HG02678 (cell line): ENCODE measurements at regions not wholly inside any gene's neighbourhood (a gene's known extent, or its start where the extent isn't known, plus 50 kb on each side); places are given as distances from the start of the nearest gene placed in this dataset.
"Not testable (repeated sequence)": the region's sequence is repeated elsewhere in the genome, so short reads cannot be mapped to it uniquely, and the experiment has no call there.

Source experiments
- ATAC-seq: cut with Tn5 transposase; IDR thresholded peaks from one replicate; pipeline ENCODE4 v1.9.1; 2021; ENCODE audit warnings: mild to moderate bottlenecking, moderate library complexity; ENCODE audit not compliant: unreplicated experiment

DNA sequence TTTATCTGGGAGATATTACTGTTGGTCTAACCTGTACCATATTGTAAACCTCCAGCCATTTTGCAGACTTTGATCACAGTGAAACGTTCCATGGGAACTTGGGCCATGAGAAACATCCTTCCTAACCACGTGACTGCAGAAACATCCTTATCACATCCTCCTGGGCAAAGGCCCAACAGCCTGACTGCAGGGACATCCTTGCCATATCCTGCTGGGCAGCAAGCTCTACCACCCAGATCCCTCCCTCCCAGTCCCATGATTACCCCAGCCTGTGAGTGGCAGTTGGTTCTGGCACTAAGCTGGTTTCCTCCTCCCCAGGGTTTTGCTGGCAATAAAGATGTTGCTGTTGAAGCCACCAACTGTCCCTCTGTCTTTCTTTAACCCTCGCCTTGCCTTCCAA lies 201.2 kb downstream of the POTEC start:
- not testable (repeated sequence) for ATAC-seq

DNA sequence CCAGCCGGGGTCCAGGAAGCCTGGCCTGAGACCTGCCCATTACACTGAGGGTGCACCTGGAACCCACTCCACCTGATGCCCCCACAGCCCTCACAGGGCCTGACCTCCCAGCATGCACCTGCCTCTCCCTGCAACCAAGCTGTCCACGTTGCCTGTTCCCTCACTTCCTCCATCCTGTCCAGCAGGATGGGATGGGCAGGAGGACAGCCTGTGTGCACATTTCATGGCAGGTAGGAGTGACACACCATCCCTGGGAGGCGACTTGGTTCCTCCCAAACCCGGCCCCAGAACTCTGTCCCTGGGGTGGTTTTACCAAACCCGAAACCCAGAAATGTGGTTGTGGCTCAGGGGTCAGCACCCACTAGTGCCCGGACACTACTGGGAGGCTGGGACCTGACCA lies 203.8 kb upstream of the ZNF519 start:
- ATAC-seq = not testable (repeated sequence)

DNA sequence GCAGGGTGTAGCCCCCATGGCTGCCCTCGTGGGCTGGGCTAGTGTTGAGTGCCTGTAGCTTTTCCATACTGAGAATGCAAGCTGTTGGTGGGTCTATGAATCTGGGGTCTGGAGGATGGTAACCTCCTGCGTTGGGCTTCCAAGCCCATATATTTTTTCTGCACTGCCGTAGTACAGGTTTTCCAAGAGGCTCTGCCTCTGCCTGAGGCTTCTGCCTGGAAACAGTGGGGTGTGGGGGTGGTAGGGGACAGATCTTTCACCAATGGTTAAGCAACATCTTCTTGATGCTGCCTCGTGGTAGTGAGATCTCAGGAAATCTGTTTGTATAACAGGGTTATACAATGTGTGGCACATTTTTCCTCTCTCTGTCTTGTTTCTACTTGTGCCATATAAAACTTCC lies 189.0 kb upstream of the ZNF519 start:
- not testable (repeated sequence) for ATAC-seq

GRCh38 chr18:14301255-14301654 lies 169.0 kb upstream of the ZNF519 start:
- ATAC-seq = not testable (repeated sequence)

DNA sequence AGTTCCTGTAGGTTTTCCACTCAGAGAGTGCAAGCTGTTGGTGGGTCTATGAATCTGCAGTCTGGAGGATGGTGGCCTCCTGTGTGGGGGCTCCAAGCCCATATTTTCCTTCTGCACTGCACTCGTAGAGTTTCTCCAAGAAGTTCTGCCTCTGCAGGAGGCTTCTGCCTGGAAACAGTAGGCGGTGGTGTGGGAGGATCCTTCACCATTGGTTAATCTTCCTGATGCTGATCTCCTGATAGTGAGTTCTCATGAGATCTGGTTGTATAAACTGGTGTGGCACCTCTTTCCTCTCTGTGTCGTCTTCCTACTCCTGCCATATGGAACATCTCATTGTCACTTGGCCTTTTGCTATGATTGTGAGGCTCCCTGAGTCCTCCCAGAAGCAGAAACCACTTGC lies 162.8 kb upstream of the ZNF519 start:
- not testable (repeated sequence) for ATAC-seq

GRCh38 chr18:14285053-14285452 lies 152.8 kb upstream of the ZNF519 start:
- ATAC-seq = no peak

- not testable (repeated sequence) for ATAC-seq
Measured at GRCh38 chr18:14275391-14275790, 143.2 kb upstream of the ZNF519 start.

GRCh38 chr18:14265637-14266410 lies 133.6 kb upstream of the ZNF519 start:
- ATAC-seq = not testable (repeated sequence)

GRCh38 chr18:14262786-14263185 lies 130.6 kb upstream of the ZNF519 start:
- ATAC-seq = not testable (repeated sequence)

- ATAC-seq = not testable (repeated sequence)
Measured at GRCh38 chr18:14250084-14250677, 117.9 kb upstream of the ZNF519 start.

GRCh38 chr18:14239224-14239623 lies 107.0 kb upstream of the ZNF519 start:
- ATAC-seq = not testable (repeated sequence)

- ATAC-seq = not testable (repeated sequence)
Measured at GRCh38 chr18:14236356-14237048, 104.3 kb upstream of the ZNF519 start.

DNA sequence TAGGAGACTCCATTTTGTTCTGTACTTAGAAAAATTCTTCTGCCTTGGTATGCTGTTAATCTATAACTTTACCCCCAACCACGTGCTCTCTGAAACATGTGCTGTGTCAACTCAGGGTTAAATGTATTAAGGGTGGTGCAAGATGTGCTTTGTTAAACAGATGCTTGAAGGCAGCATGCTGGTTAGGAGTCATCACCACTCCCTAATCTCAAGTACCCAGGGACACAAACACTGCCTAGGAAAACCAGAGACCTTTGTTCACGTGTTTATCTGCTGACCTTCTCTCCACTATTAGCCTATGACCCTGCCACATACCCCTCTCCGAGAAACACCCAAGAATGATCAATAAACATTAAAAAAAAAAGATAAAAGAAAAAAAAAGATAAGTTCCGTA lies 93.0 kb upstream of the ZNF519 start:
- ATAC-seq = not testable (repeated sequence)

DNA sequence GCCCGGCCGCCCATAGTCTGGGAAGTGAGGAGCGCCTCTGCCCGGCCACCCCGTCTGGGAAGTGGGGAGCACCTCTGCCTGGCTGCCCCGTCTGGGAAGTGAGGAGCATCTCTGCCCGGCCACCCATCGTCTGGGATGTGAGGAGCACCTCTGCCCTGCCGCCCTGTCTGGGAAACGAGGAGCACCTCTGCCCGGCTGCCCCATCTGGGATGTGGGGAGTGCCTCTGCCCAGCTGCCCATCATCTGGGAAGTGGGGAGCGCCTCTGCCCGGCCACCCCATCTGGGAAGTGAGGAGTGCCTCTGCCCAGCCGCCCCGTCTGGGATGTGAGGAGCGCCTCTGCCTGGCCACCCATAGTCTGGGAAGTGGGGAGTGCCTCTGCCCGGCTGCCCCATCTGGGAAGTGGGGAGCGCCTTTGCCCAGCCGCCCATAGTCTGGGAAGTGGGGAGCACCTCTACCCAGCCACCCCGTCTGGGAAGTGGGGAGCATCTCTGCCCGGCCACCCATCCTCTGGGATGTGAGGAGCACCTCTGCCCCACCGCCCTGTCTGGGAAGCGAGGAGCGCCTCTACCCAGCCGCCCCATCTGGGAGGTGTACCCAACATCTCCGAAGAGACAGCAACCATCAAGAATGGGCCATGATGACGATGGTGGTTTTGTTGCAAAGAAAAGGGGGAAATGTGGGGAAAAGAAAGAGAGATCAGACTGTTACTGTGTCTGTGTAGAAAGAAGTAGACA lies 92.5 kb upstream of the ZNF519 start:
- not testable (repeated sequence) for ATAC-seq

DNA sequence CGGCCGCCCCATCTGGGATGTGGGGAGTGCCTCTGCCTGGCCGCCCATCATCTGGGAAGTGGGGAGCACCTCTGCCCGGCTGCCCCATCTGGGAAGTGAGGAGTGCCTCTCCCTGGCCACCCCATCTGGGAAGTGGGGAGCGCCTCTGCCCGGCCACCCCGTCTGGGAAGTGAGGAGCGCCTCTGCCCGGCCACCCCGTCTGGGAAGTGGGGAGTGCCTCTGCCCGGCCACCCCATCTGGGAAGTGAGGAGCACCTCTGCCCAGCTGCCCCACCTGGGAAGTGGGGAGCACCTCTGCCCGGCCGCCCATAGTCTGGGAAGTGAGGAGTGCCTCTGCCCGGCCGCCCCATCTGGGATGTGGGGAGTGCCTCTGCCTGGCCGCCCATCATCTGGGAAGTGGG lies 91.7 kb upstream of the ZNF519 start:
- not testable (repeated sequence) for ATAC-seq

GRCh38 chr18:14223231-14223822 lies 91.1 kb upstream of the ZNF519 start:
- ATAC-seq = not testable (repeated sequence)

- not testable (repeated sequence) for ATAC-seq
Measured at GRCh38 chr18:14222354-14223221, 90.4 kb upstream of the ZNF519 start.

GRCh38 chr18:14221689-14222088 lies 89.5 kb upstream of the ZNF519 start:
- no peak for ATAC-seq

DNA sequence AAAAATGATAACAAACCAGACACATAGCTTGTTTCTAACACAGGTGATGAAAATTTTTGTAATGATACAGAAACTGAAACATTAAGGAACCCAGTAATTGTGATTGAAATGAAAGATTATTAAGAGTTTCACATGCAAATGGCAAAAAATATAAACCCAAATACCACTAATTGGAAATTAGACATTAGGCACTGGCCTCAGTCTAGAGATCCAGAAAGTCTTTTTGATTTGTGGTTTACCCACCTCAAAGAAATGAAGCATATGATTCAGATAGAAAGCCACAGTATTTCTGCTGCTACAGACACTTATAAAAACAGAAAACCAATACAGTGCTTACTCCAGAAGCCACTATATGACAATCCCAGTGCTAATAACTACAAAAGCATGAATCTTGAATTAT lies 83.7 kb upstream of the ZNF519 start:
- ATAC-seq = not testable (repeated sequence)

- not testable (repeated sequence) for ATAC-seq
Measured at GRCh38 chr18:14203424-14203823, 71.2 kb upstream of the ZNF519 start.
